NCI-H2081 (cell line): ENCODE measurements at regions not wholly inside any gene's neighbourhood (a gene's known extent, or its start where the extent isn't known, plus 50 kb on each side); places are given as distances from the start of the nearest gene placed in this dataset.
"Not testable (repeated sequence)": the region's sequence is repeated elsewhere in the genome, so short reads cannot be mapped to it uniquely, and the experiment has no call there.

ENCODE experiments used
- DNase-seq, 2 experiments: peaks; one replicate each; lab custom pipeline; 2025; lab: John Stamatoyannopoulos, UW

GRCh38 chr13:103663996-103664395 is 597.8 kb upstream of the SLC10A2 start:
- peak in 1 of 2 experiments; percentile 22 for DNase-seq

GRCh38 chr13:103656311-103656710 is 590.1 kb upstream of the SLC10A2 start:
- no peak for DNase-seq

GRCh38 chr13:103640606-103641005 is 574.4 kb upstream of the SLC10A2 start:
- DNase-seq, result no peak

- no peak for DNase-seq
Observed at GRCh38 chr13:103639326-103639725, 573.1 kb upstream of the SLC10A2 start.

- DNase-seq, result no peak
Observed at GRCh38 chr13:103638706-103639105, 572.5 kb upstream of the SLC10A2 start.

GRCh38 chr13:103634066-103634465 is 567.8 kb upstream of the SLC10A2 start:
- DNase-seq, result no peak

- DNase-seq, result peak in 1 of 2 experiments; percentile 71
Observed at GRCh38 chr13:103625194-103625593, 559.0 kb upstream of the SLC10A2 start.

- no peak for DNase-seq
Observed at GRCh38 chr13:103618151-103618550, 551.9 kb upstream of the SLC10A2 start.

GRCh38 chr13:103615771-103616170 is 549.6 kb upstream of the SLC10A2 start:
- no peak for DNase-seq

- DNase-seq, result no peak
Observed at GRCh38 chr13:103614761-103615160, 548.5 kb upstream of the SLC10A2 start.

- no peak for DNase-seq
Observed at GRCh38 chr13:103607995-103608394, 541.8 kb upstream of the SLC10A2 start.

GRCh38 chr13:103605546-103606326 is 539.5 kb upstream of the SLC10A2 start:
- no peak for DNase-seq

GRCh38 chr13:103599870-103600269 is 533.7 kb upstream of the SLC10A2 start:
- not testable (repeated sequence) for DNase-seq

GRCh38 chr13:103598671-103599070 is 532.5 kb upstream of the SLC10A2 start:
- DNase-seq, result no peak

- DNase-seq, result no peak
Observed at GRCh38 chr13:103573446-103573845, 507.2 kb upstream of the SLC10A2 start.

- no peak for DNase-seq
Observed at GRCh38 chr13:103568314-103568713, 502.1 kb upstream of the SLC10A2 start.

GRCh38 chr13:103557878-103558277 is 491.7 kb upstream of the SLC10A2 start:
- DNase-seq, result no peak

GRCh38 chr13:103556681-103557080 is 490.5 kb upstream of the SLC10A2 start:
- no peak for DNase-seq

- no peak for DNase-seq
Observed at GRCh38 chr13:103547914-103548313, 481.7 kb upstream of the SLC10A2 start.

GRCh38 chr13:103546271-103546670 is 480.1 kb upstream of the SLC10A2 start:
- DNase-seq, result no peak

- DNase-seq, result no peak
Observed at GRCh38 chr13:103542648-103543047, 476.4 kb upstream of the SLC10A2 start.

- DNase-seq, result peak in 1 of 2 experiments; percentile 24
Observed at GRCh38 chr13:103540382-103540765, 474.2 kb upstream of the SLC10A2 start.

- DNase-seq, result no peak
Observed at GRCh38 chr13:103539721-103540381, 473.6 kb upstream of the SLC10A2 start.
